ENCODE measurements at regions not wholly inside any gene's neighbourhood (a gene's known extent, or its start where the extent isn't known, plus 50 kb on each side); places are given as distances from the start of the nearest gene placed in this dataset.

DNA sequence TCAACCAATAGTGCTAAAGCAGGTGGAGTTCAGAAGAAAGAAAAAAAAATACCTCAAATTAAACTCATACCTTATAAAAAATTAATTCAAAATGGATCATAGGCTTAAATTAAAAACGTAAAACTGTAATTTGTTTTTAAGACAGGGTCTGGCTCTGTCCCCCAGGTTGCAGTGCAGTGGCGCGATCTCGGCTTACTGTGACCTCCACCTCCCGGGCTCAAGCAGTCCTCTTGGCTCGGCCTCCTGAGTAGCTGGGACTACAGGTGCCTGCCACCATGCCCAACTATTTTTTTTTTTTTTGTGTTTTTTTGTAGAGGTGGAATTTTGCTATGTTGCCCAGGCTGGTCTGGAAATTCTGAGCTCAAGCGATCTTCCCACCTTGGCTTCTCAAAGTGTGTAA is 111.6 kb downstream of the HDGFL1 start:
- no peaks in the 10 kb centered on the region for H3K4me1 ChIP-seq (ENCODE audit: insufficient read depth)
- no peaks in the 10 kb centered on the region for H3K36me3 ChIP-seq (replicated peaks; ENCODE audit: insufficient read depth, low read depth)
- no peak for TF ChIP-seq CTCF (IDR thresholded peaks at IDR 0.05; ENCODE audit: poor library complexity)
- no peak for TF ChIP-seq EZH2phosphoT487 (IDR thresholded peaks at IDR 0.05; ENCODE audit: low read depth, severe bottlenecking, unreplicated experiment)
- no peak for TF ChIP-seq EZH2 (IDR thresholded peaks at IDR 0.05; ENCODE audit: borderline replicate concordance)
- DNase-seq (ENCODE audit: low spot score) = no peak
- WGBS (ENCODE audit: low lambda C conversion rate, missing lambda C conversion rate) = over 99% methylated on average over 7 of the region's 7 CpGs
- H4K20me1 ChIP-seq (ENCODE audit: insufficient read depth, poor library complexity, severe bottlenecking) = no peaks in the 10 kb centered on the region
- no peak overlapping the region for H2AFZ ChIP-seq
- no peak overlapping the region for H3K27ac ChIP-seq
- H3K27me3 ChIP-seq = no peaks in the 10 kb centered on the region
- H3K79me2 ChIP-seq = no peaks in the 10 kb centered on the region
- no peaks in the 10 kb centered on the region for H3K9me3 ChIP-seq (ENCODE audit: low read depth)
- H3K4me3 ChIP-seq = no peak overlapping the region
- H3K4me2 ChIP-seq = no peak overlapping the region
- no peaks in the 10 kb centered on the region for H3K9me2 ChIP-seq (replicated peaks; ENCODE audit: insufficient read depth)

DNA sequence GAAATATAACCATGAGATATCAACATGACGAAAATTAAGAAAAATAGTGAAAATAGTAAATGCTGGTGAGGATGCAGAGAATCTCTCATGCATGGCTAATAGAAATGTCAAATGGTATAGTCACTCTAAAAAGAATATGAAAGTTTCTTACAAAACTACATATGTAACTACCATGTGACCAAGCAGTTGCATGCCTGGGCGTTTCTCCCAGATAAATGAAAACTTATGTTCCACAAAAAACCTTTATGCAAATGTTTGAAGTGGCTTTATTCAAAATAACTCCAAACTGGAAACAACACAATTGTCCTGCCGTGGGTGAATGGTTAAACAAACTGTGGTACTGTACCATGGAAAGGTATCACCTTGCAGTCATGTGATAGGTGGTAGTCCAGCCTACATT is 112.4 kb downstream of the HDGFL1 start:
- Histone ChIP-seq H3K9me3 (ENCODE audit: low read depth) (no peaks in the 10 kb centered on the region), H3K9me2 (replicated peaks; ENCODE audit: insufficient read depth) (no peaks in the 10 kb centered on the region), H3K36me3 (replicated peaks; ENCODE audit: insufficient read depth, low read depth) (no peaks in the 10 kb centered on the region), H3K27me3 (no peaks in the 10 kb centered on the region), H4K20me1 (ENCODE audit: insufficient read depth, poor library complexity, severe bottlenecking) (no peaks in the 10 kb centered on the region), H3K4me3 (no peak overlapping the region), H3K27ac (no peak overlapping the region), H3K79me2 (no peaks in the 10 kb centered on the region), H3K4me1 (ENCODE audit: insufficient read depth) (no peaks in the 10 kb centered on the region), H3K4me2 (no peak overlapping the region), H2AFZ (no peak overlapping the region)
- 85% methylated on average over 3 of the region's 3 CpGs for WGBS (ENCODE audit: low lambda C conversion rate, missing lambda C conversion rate)
- DNase-seq (ENCODE audit: low spot score) = no peak
- no peak for TF ChIP-seq CTCF (IDR thresholded peaks at IDR 0.05; ENCODE audit: poor library complexity)
- no peak for TF ChIP-seq EZH2 (IDR thresholded peaks at IDR 0.05; ENCODE audit: borderline replicate concordance)
- no peak for TF ChIP-seq EZH2phosphoT487 (IDR thresholded peaks at IDR 0.05; ENCODE audit: low read depth, severe bottlenecking, unreplicated experiment)

DNA sequence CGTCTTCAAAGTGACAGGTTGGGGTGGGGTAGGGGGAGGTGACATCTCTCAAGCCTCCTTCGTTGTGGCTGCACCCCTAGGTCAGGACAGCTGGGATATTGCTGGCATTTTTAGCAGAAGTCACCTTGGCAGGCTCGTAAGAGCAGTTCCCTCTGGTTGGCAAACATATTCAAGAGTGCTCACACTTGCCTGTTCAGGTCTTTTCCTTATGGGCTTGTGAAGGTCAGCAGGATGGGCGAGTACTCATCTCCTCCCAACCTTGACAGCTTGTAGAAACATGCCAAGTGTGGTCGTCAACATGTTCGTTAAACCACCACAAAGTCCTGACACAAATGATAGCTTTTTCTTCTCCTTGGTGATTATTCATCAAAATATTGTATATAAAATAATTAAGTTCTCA is 113.6 kb downstream of the HDGFL1 start:
- Histone ChIP-seq H3K79me2 (no peaks in the 10 kb centered on the region), H2AFZ (no peak overlapping the region), H3K9me3 (ENCODE audit: low read depth) (no peaks in the 10 kb centered on the region), H3K27ac (no peak overlapping the region), H4K20me1 (ENCODE audit: insufficient read depth, poor library complexity, severe bottlenecking) (no peaks in the 10 kb centered on the region), H3K4me3 (no peak overlapping the region), H3K4me2 (no peak overlapping the region), H3K9me2 (replicated peaks; ENCODE audit: insufficient read depth) (no peaks in the 10 kb centered on the region), H3K4me1 (ENCODE audit: insufficient read depth) (no peaks in the 10 kb centered on the region), H3K36me3 (replicated peaks; ENCODE audit: insufficient read depth, low read depth) (no peaks in the 10 kb centered on the region), H3K27me3 (no peaks in the 10 kb centered on the region)
- 90% methylated on average over 6 of the region's 6 CpGs for WGBS (ENCODE audit: low lambda C conversion rate, missing lambda C conversion rate)
- TF ChIP-seq CTCF (IDR thresholded peaks at IDR 0.05; ENCODE audit: poor library complexity) (no peak), EZH2phosphoT487 (IDR thresholded peaks at IDR 0.05; ENCODE audit: low read depth, severe bottlenecking, unreplicated experiment) (no peak), EZH2 (IDR thresholded peaks at IDR 0.05; ENCODE audit: borderline replicate concordance) (no peak)
- no peak for DNase-seq (ENCODE audit: low spot score)

- no peak overlapping the region for H2AFZ ChIP-seq
- no peaks in the 10 kb centered on the region for H3K27me3 ChIP-seq
- no peak overlapping the region for H3K4me3 ChIP-seq
- H3K4me2 ChIP-seq = no peak overlapping the region
- H3K9me2 ChIP-seq (replicated peaks; ENCODE audit: insufficient read depth) = no peaks in the 10 kb centered on the region
- 91% methylated on average over 2 of the region's 2 CpGs for WGBS (ENCODE audit: low lambda C conversion rate, missing lambda C conversion rate)
- H3K9me3 ChIP-seq (ENCODE audit: low read depth) = no peaks in the 10 kb centered on the region
- H3K79me2 ChIP-seq = no peaks in the 10 kb centered on the region
- TF ChIP-seq CTCF (IDR thresholded peaks at IDR 0.05; ENCODE audit: poor library complexity) (no peak), EZH2 (IDR thresholded peaks at IDR 0.05; ENCODE audit: borderline replicate concordance) (no peak), EZH2phosphoT487 (IDR thresholded peaks at IDR 0.05; ENCODE audit: low read depth, severe bottlenecking, unreplicated experiment) (no peak)
- H3K4me1 ChIP-seq (ENCODE audit: insufficient read depth) = no peaks in the 10 kb centered on the region
- no peaks in the 10 kb centered on the region for H4K20me1 ChIP-seq (ENCODE audit: insufficient read depth, poor library complexity, severe bottlenecking)
- no peak overlapping the region for H3K27ac ChIP-seq
- no peaks in the 10 kb centered on the region for H3K36me3 ChIP-seq (replicated peaks; ENCODE audit: insufficient read depth, low read depth)
- DNase-seq (ENCODE audit: low spot score) = no peak
Observed at GRCh38 chr6:22690446-22690845, 121.1 kb downstream of the HDGFL1 start.
